ENCODE measurements at regions not wholly inside any gene's neighbourhood (a gene's known extent, or its start where the extent isn't known, plus 50 kb on each side); places are given as distances from the start of the nearest gene placed in this dataset.

- H3K9me3 ChIP-seq (ENCODE audit: low read depth): no peaks in the 10 kb centered on the region
- no peak overlapping the region for H3K4me2 ChIP-seq
- no peak overlapping the region for H3K4me3 ChIP-seq
- no peaks in the 10 kb centered on the region for H3K36me3 ChIP-seq (replicated peaks; ENCODE audit: insufficient read depth, low read depth)
- no peaks in the 10 kb centered on the region for H4K20me1 ChIP-seq (ENCODE audit: insufficient read depth, poor library complexity, severe bottlenecking)
- no peaks in the 10 kb centered on the region for H3K79me2 ChIP-seq
- no peak overlapping the region for H2AFZ ChIP-seq
- 88% methylated on average over 2 of the region's 2 CpGs for WGBS (ENCODE audit: low lambda C conversion rate, missing lambda C conversion rate)
- no peaks in the 10 kb centered on the region for H3K27me3 ChIP-seq
- no peak overlapping the region for H3K27ac ChIP-seq
- DNase-seq (ENCODE audit: low spot score): no peak
- no peaks in the 10 kb centered on the region for H3K4me1 ChIP-seq (ENCODE audit: insufficient read depth)
- no peaks in the 10 kb centered on the region for H3K9me2 ChIP-seq (replicated peaks; ENCODE audit: insufficient read depth)
- TF ChIP-seq EZH2 (IDR thresholded peaks at IDR 0.05; ENCODE audit: borderline replicate concordance): no peak
Observed at GRCh38 chr16:65336160-65336559, 214.3 kb upstream of the CDH11 start.

- no peaks in the 10 kb centered on the region for H4K20me1 ChIP-seq (ENCODE audit: insufficient read depth, poor library complexity, severe bottlenecking)
- 95% methylated on average over 2 of the region's 2 CpGs for WGBS (ENCODE audit: low lambda C conversion rate, missing lambda C conversion rate)
- H3K79me2 ChIP-seq: no peaks in the 10 kb centered on the region
- no peak overlapping the region for H2AFZ ChIP-seq
- H3K4me1 ChIP-seq (ENCODE audit: insufficient read depth): no peaks in the 10 kb centered on the region
- no peaks in the 10 kb centered on the region for H3K9me3 ChIP-seq (ENCODE audit: low read depth)
- H3K27me3 ChIP-seq: no peaks in the 10 kb centered on the region
- H3K36me3 ChIP-seq (replicated peaks; ENCODE audit: insufficient read depth, low read depth): no peaks in the 10 kb centered on the region
- H3K9me2 ChIP-seq (replicated peaks; ENCODE audit: insufficient read depth): no peaks in the 10 kb centered on the region
- DNase-seq (ENCODE audit: low spot score): no peak
- no peak for TF ChIP-seq EZH2phosphoT487 (IDR thresholded peaks at IDR 0.05; ENCODE audit: low read depth, severe bottlenecking, unreplicated experiment)
- TF ChIP-seq EZH2 (IDR thresholded peaks at IDR 0.05; ENCODE audit: borderline replicate concordance): no peak
- no peak for TF ChIP-seq CTCF (IDR thresholded peaks at IDR 0.05; ENCODE audit: poor library complexity)
- H3K27ac ChIP-seq: no peak overlapping the region
- H3K4me2 ChIP-seq: no peak overlapping the region
- H3K4me3 ChIP-seq: no peak overlapping the region
Observed at GRCh38 chr16:65334081-65334480, 212.2 kb upstream of the CDH11 start.

- Histone ChIP-seq H3K4me2 (no peak overlapping the region), H2AFZ (no peak overlapping the region), H3K79me2 (no peaks in the 10 kb centered on the region), H3K27ac (no peak overlapping the region), H3K9me2 (replicated peaks; ENCODE audit: insufficient read depth) (no peaks in the 10 kb centered on the region), H3K4me3 (no peak overlapping the region), H3K27me3 (no peaks in the 10 kb centered on the region), H4K20me1 (ENCODE audit: insufficient read depth, poor library complexity, severe bottlenecking) (no peaks in the 10 kb centered on the region), H3K9me3 (ENCODE audit: low read depth) (no peaks in the 10 kb centered on the region), H3K36me3 (replicated peaks; ENCODE audit: insufficient read depth, low read depth) (no peaks in the 10 kb centered on the region), H3K4me1 (ENCODE audit: insufficient read depth) (no peaks in the 10 kb centered on the region)
- 85% methylated on average over 2 of the region's 2 CpGs for WGBS (ENCODE audit: low lambda C conversion rate, missing lambda C conversion rate)
- TF ChIP-seq EZH2 (IDR thresholded peaks at IDR 0.05; ENCODE audit: borderline replicate concordance) (no peak), CTCF (IDR thresholded peaks at IDR 0.05; ENCODE audit: poor library complexity) (no peak), EZH2phosphoT487 (IDR thresholded peaks at IDR 0.05; ENCODE audit: low read depth, severe bottlenecking, unreplicated experiment) (no peak)
- no peak for DNase-seq (ENCODE audit: low spot score)
Observed at GRCh38 chr16:65333283-65333682, 211.4 kb upstream of the CDH11 start.

- no peaks in the 10 kb centered on the region for H3K27me3 ChIP-seq
- H2AFZ ChIP-seq: no peak overlapping the region
- H3K36me3 ChIP-seq (replicated peaks; ENCODE audit: insufficient read depth, low read depth): no peaks in the 10 kb centered on the region
- H3K4me1 ChIP-seq (ENCODE audit: insufficient read depth): no peaks in the 10 kb centered on the region
- DNase-seq (ENCODE audit: low spot score): no peak
- TF ChIP-seq EZH2 (IDR thresholded peaks at IDR 0.05; ENCODE audit: borderline replicate concordance) (no peak), CTCF (IDR thresholded peaks at IDR 0.05; ENCODE audit: poor library complexity) (no peak), EZH2phosphoT487 (IDR thresholded peaks at IDR 0.05; ENCODE audit: low read depth, severe bottlenecking, unreplicated experiment) (no peak)
- H4K20me1 ChIP-seq (ENCODE audit: insufficient read depth, poor library complexity, severe bottlenecking): no peaks in the 10 kb centered on the region
- no peak overlapping the region for H3K4me2 ChIP-seq
- WGBS (ENCODE audit: low lambda C conversion rate, missing lambda C conversion rate): 63% methylated on average over 2 of the region's 2 CpGs
- H3K4me3 ChIP-seq: no peak overlapping the region
- H3K79me2 ChIP-seq: no peaks in the 10 kb centered on the region
- no peaks in the 10 kb centered on the region for H3K9me2 ChIP-seq (replicated peaks; ENCODE audit: insufficient read depth)
- H3K27ac ChIP-seq: no peak overlapping the region
- H3K9me3 ChIP-seq (ENCODE audit: low read depth): no peaks in the 10 kb centered on the region
Observed at GRCh38 chr16:65327346-65327745, 205.5 kb upstream of the CDH11 start.
